WTC11 (cell line): ENCODE measurements at regions not wholly inside any gene's neighbourhood (a gene's known extent, or its start where the extent isn't known, plus 50 kb on each side); places are given as distances from the start of the nearest gene placed in this dataset.

ENCODE experiments used
- ATAC-seq: fragments of 200-7000 bp; cut with Tn5 transposase; 2 replicates; pipeline ENCODE4 v1.10.0; 2021; ENCODE audit warnings: mild to moderate bottlenecking, moderate library complexity
- CTCF ChIA-PET: fragments of 300-600 bp; sonication (Branson Sonifier 250); formaldehyde crosslinking; loops from one replicate; lab custom pipeline; 2021; ENCODE audit warnings: antibody characterized with exemption; lab: Charles Lee
- POLR2A ChIA-PET: fragments of 350-600 bp; sonication (Branson Sonifier 250); formaldehyde crosslinking; loops from one replicate; lab custom pipeline; 2021; ENCODE audit warnings: antibody characterized with exemption; lab: Charles Lee
- DNase-seq: peaks from one replicate; pipeline ENCODE4 v3.0.0; 2021; ENCODE audit warnings: low spot score
- H3K27ac Mint-ChIP-seq: 2 replicates; pipeline ENCODE4 v1.8.0; 2021; ENCODE audit warnings: mixed read lengths
- H3K27me3 Mint-ChIP-seq: 2 replicates; pipeline ENCODE4 v1.8.0; 2021; ENCODE audit warnings: low read depth, mild to moderate bottlenecking, moderate library complexity, mixed read lengths
- H3K36me3 Mint-ChIP-seq: 2 replicates; pipeline ENCODE4 v1.8.0; 2021; ENCODE audit warnings: mixed read lengths
- H3K4me1 Mint-ChIP-seq: 2 replicates; pipeline ENCODE4 v1.8.0; 2022; ENCODE audit warnings: mixed read lengths
- H3K4me3 Mint-ChIP-seq: 2 replicates; pipeline ENCODE4 v1.8.0; 2021; ENCODE audit warnings: mild to moderate bottlenecking, moderate library complexity, mixed read lengths
- H3K9me3 Mint-ChIP-seq: 2 replicates; pipeline ENCODE4 v1.8.0; 2021; ENCODE audit warnings: mixed read lengths
- ATF1 ChIP-seq: sonication (generic); formaldehyde crosslinking; IDR thresholded peaks from 2 replicates; pipeline ENCODE4 v1.8.1; 2023; ENCODE audit warnings: mild to moderate bottlenecking, moderate library complexity, missing genetic modification reagents
- FOXJ3 ChIP-seq: sonication (generic); formaldehyde crosslinking; IDR thresholded peaks from 2 replicates; pipeline ENCODE4 v1.9.0; 2021; ENCODE audit warnings: missing genetic modification reagents, mild to moderate bottlenecking, borderline replicate concordance
- FOXK1 ChIP-seq: sonication (generic); formaldehyde crosslinking; IDR thresholded peaks from 2 replicates; pipeline ENCODE4 v1.8.0; 2022; ENCODE audit warnings: mild to moderate bottlenecking, moderate library complexity, missing genetic modification reagents
- JUN ChIP-seq: sonication (generic); formaldehyde crosslinking; IDR thresholded peaks from 2 replicates; pipeline ENCODE4 v1.8.0; 2023; ENCODE audit warnings: mild to moderate bottlenecking, missing genetic modification reagents
- NR2C2 ChIP-seq: sonication (generic); formaldehyde crosslinking; IDR thresholded peaks from 2 replicates; pipeline ENCODE4 v1.8.0; 2022; ENCODE audit warnings: mild to moderate bottlenecking, missing genetic modification reagents
- PRRX2 ChIP-seq: fragments of 250-450 bp; sonication (Bioruptor Pico); IDR thresholded peaks from 2 replicates; pipeline ENCODE4 v1.8.0; 2021; ENCODE audit warnings: mild to moderate bottlenecking
- TEAD4 ChIP-seq: sonication (generic); formaldehyde crosslinking; IDR thresholded peaks from 2 replicates; pipeline ENCODE4 v1.8.0; 2022; ENCODE audit warnings: mild to moderate bottlenecking, missing genetic modification reagents
- ZNF138 ChIP-seq: sonication (generic); formaldehyde crosslinking; conservative IDR thresholded peaks from 2 replicates; pipeline ENCODE4 v1.8.1; 2022; ENCODE audit warnings: mild to moderate bottlenecking, moderate library complexity, missing genetic modification reagents
- TF ChIP-seq, protein P1 (sequence below): sonication (generic); formaldehyde crosslinking; IDR thresholded peaks from 2 replicates; pipeline ENCODE4 v1.8.1; 2023; ENCODE audit warnings: mild to moderate bottlenecking, missing genetic modification reagents
- TF ChIP-seq, protein P2 (sequence below): sonication (generic); formaldehyde crosslinking; IDR thresholded peaks from 2 replicates; pipeline ENCODE4 v1.8.0; 2022; ENCODE audit warnings: mild to moderate bottlenecking, missing genetic modification reagents
- TF ChIP-seq, protein P3 (sequence below): fragments of 250-450 bp; sonication (Bioruptor Pico); IDR thresholded peaks from 2 replicates; pipeline ENCODE4 v1.9.0; 2021; ENCODE audit warnings: mild to moderate bottlenecking
- TF ChIP-seq, protein P4 (sequence below): sonication (generic); formaldehyde crosslinking; IDR thresholded peaks from 2 replicates; pipeline ENCODE4 v1.8.1; 2023; ENCODE audit warnings: mild to moderate bottlenecking, missing genetic modification reagents
- TF ChIP-seq, protein P5 (sequence below): sonication (generic); formaldehyde crosslinking; IDR thresholded peaks from 2 replicates; pipeline ENCODE4 v1.8.1; 2022; ENCODE audit warnings: missing genetic modification reagents, borderline replicate concordance
- TF ChIP-seq, protein P6 (sequence below): fragments of 250-450 bp; sonication (Bioruptor Pico); conservative IDR thresholded peaks from 2 replicates; pipeline ENCODE4 v1.9.0; 2021; ENCODE audit warnings: mild to moderate bottlenecking
- TF ChIP-seq, protein P7 (sequence below): sonication (generic); formaldehyde crosslinking; IDR thresholded peaks from 2 replicates; pipeline ENCODE4 v1.8.0; 2023; ENCODE audit warnings: missing genetic modification reagents, mild to moderate bottlenecking, borderline replicate concordance

DNA sequence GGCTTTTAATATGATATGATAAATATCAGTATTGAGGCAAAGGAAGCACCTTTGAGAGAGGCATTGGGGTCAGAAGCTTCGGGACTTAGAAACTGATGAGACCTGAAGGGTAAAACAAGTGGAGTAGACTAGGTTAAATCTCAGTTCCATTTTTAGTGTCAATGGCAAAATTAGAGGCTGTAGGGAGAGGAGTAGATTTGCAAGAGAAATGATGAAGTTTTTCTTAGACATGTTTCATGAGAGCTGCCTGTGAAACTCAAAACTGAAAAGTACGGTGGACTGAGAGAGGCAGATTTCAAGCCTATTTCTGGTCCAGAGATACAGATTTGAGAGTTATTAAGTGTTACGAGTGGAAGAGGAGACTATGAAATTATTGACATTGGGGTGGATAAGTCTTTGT lies 278.5 kb downstream of the TAF11L14 start:
- no peak for DNase-seq
- no peaks in the 10 kb centered on the region for H3K36me3 Mint-ChIP-seq
- TF ChIP-seq FOXJ3: no peak
- no peak for TF ChIP-seq ZNF138 (CRISPR knock-in tag)
- TF ChIP-seq FOXK1: no peak
- POLR2A ChIA-PET: no interaction called here
- no peaks in the 10 kb centered on the region for H3K9me3 Mint-ChIP-seq
- CTCF ChIA-PET: no interaction called here
- H3K27me3 Mint-ChIP-seq: no peaks in the 10 kb centered on the region
- no peak overlapping the region for H3K4me3 Mint-ChIP-seq
- no peak overlapping the region for H3K27ac Mint-ChIP-seq
- H3K4me1 Mint-ChIP-seq: peaks cover 3% of the 10 kb centered on the region
- no peak for ATAC-seq

DNA sequence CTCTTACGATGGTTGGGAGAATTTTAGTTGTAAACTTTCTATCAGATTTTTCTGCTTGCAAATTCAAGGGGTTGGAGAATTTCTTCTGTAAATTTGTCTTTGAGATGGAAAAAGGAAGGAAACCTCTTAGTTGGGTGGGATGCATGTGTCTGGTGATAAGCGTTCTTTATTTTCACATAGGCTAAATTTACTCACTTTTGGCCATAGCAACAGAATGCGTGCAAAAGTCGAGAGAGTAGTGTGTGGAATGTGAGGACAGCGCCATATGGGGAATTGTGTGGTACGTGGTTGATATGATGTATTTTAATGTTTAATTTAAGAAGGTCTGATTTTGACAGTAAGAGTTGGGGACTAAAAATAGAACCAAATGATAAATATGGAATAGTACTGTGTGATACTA lies 282.2 kb downstream of the TAF11L14 start:
- POLR2A ChIA-PET: no interaction called here
- CTCF ChIA-PET: interaction anchor here (0.6 kb wide), 1 partner anchor 140 kb away, joined by 4 read pairs; no protein-coding TSS in a partner anchor
- Mint-ChIP-seq H3K27ac (no peak overlapping the region), H3K9me3 (no peaks in the 10 kb centered on the region; the same call in 1 of the 2 replicates), H3K27me3 (no peaks in the 10 kb centered on the region), H3K4me3 (no peak overlapping the region), H3K36me3 (no peaks in the 10 kb centered on the region), H3K4me1 (peaks cover 18% of the 10 kb centered on the region)
- TF ChIP-seq, protein P1, sequence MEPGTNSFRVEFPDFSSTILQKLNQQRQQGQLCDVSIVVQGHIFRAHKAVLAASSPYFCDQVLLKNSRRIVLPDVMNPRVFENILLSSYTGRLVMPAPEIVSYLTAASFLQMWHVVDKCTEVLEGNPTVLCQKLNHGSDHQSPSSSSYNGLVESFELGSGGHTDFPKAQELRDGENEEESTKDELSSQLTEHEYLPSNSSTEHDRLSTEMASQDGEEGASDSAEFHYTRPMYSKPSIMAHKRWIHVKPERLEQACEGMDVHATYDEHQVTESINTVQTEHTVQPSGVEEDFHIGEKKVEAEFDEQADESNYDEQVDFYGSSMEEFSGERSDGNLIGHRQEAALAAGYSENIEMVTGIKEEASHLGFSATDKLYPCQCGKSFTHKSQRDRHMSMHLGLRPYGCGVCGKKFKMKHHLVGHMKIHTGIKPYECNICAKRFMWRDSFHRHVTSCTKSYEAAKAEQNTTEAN (CRISPR knock-in tag): no peak
- TF ChIP-seq, protein P2, sequence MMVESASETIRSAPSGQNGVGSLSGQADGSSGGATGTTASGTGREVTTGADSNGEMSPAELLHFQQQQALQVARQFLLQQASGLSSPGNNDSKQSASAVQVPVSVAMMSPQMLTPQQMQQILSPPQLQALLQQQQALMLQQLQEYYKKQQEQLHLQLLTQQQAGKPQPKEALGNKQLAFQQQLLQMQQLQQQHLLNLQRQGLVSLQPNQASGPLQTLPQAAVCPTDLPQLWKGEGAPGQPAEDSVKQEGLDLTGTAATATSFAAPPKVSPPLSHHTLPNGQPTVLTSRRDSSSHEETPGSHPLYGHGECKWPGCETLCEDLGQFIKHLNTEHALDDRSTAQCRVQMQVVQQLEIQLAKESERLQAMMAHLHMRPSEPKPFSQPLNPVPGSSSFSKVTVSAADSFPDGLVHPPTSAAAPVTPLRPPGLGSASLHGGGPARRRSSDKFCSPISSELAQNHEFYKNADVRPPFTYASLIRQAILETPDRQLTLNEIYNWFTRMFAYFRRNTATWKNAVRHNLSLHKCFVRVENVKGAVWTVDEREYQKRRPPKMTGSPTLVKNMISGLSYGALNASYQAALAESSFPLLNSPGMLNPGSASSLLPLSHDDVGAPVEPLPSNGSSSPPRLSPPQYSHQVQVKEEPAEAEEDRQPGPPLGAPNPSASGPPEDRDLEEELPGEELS (CRISPR knock-in tag): no peak
- TF ChIP-seq JUN: no peak
- TF ChIP-seq TEAD4: no peak
- no peak for TF ChIP-seq NR2C2 (CRISPR knock-in tag)
- TF ChIP-seq, protein P3, sequence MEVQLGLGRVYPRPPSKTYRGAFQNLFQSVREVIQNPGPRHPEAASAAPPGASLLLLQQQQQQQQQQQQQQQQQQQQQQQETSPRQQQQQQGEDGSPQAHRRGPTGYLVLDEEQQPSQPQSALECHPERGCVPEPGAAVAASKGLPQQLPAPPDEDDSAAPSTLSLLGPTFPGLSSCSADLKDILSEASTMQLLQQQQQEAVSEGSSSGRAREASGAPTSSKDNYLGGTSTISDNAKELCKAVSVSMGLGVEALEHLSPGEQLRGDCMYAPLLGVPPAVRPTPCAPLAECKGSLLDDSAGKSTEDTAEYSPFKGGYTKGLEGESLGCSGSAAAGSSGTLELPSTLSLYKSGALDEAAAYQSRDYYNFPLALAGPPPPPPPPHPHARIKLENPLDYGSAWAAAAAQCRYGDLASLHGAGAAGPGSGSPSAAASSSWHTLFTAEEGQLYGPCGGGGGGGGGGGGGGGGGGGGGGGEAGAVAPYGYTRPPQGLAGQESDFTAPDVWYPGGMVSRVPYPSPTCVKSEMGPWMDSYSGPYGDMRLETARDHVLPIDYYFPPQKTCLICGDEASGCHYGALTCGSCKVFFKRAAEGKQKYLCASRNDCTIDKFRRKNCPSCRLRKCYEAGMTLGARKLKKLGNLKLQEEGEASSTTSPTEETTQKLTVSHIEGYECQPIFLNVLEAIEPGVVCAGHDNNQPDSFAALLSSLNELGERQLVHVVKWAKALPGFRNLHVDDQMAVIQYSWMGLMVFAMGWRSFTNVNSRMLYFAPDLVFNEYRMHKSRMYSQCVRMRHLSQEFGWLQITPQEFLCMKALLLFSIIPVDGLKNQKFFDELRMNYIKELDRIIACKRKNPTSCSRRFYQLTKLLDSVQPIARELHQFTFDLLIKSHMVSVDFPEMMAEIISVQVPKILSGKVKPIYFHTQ (CRISPR knock-in tag): no peak
- TF ChIP-seq, protein P4, sequence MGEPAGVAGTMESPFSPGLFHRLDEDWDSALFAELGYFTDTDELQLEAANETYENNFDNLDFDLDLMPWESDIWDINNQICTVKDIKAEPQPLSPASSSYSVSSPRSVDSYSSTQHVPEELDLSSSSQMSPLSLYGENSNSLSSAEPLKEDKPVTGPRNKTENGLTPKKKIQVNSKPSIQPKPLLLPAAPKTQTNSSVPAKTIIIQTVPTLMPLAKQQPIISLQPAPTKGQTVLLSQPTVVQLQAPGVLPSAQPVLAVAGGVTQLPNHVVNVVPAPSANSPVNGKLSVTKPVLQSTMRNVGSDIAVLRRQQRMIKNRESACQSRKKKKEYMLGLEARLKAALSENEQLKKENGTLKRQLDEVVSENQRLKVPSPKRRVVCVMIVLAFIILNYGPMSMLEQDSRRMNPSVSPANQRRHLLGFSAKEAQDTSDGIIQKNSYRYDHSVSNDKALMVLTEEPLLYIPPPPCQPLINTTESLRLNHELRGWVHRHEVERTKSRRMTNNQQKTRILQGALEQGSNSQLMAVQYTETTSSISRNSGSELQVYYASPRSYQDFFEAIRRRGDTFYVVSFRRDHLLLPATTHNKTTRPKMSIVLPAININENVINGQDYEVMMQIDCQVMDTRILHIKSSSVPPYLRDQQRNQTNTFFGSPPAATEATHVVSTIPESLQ: no peak
- TF ChIP-seq, protein P5, sequence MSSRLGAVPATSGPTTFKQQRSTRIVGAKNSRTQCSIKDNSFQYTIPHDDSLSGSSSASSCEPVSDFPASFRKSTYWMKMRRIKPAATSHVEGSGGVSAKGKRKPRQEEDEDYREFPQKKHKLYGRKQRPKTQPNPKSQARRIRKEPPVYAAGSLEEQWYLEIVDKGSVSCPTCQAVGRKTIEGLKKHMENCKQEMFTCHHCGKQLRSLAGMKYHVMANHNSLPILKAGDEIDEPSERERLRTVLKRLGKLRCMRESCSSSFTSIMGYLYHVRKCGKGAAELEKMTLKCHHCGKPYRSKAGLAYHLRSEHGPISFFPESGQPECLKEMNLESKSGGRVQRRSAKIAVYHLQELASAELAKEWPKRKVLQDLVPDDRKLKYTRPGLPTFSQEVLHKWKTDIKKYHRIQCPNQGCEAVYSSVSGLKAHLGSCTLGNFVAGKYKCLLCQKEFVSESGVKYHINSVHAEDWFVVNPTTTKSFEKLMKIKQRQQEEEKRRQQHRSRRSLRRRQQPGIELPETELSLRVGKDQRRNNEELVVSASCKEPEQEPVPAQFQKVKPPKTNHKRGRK: no peak
- ATAC-seq: no peak
- DNase-seq: no peak

DNA sequence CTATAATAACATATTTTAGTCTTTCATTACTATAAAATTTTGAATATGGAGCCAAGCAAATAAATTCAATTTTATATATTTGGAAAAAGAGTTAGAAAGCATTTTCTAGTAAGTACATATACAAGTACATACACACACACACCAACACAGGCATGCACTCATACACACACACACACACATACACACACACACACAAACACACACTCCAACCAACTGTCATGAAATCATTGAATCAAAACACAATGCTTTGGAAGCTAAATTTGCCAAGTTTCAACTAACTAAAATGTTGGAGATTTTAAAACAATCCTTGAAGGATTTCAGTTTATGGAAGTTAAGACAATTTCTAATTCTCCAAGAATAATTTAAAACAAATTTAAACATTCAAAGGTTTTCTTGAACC lies 283.2 kb downstream of the TAF11L14 start:
- H3K9me3 Mint-ChIP-seq: peaks cover 3% of the 10 kb centered on the region
- no peaks in the 10 kb centered on the region for H3K36me3 Mint-ChIP-seq
- CTCF ChIA-PET: no interaction called here
- H3K4me1 Mint-ChIP-seq: peaks cover 18% of the 10 kb centered on the region
- H3K4me3 Mint-ChIP-seq: no peak overlapping the region
- no peaks in the 10 kb centered on the region for H3K27me3 Mint-ChIP-seq
- H3K27ac Mint-ChIP-seq: no peak overlapping the region
- DNase-seq (no peak), ATAC-seq (no peak)
- POLR2A ChIA-PET: no interaction called here
- TF ChIP-seq PRRX2 (no peak), ATF1 (CRISPR knock-in tag) (no peak)
- TF ChIP-seq, protein P6, sequence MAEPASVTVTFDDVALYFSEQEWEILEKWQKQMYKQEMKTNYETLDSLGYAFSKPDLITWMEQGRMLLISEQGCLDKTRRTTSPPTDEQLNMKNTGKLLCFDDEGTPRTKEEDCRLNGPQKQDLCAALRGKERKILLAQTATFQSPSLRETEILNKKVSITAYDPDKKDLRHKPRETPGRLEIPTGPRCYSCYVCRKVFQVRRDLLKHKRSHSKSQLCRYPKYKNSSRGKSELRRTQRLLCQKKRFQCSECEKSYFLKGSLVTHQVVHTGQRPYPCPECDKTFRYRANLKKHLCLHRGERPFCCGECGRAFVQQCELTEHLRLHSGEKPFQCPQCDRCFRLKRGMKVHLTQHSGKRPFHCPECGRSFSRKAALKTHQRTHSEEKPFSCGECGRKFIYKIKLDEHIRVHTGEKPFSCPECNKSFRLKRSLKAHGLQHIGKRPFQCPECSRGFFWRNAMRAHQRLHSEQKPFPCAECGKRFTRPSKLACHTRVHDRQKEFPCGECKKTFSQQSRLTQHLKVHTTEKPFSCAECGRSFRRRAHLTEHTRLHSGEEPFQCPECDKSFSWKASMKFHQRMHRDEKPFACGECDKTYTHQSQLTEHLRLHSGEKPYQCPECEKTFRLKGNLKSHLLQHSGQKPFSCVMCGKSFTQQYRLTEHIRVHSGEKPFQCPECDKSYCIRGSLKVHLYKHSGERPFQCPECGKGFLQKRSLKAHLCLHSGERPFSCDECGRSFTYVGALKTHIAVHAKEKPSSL (CRISPR knock-in tag): no peak
- TF ChIP-seq, protein P7, sequence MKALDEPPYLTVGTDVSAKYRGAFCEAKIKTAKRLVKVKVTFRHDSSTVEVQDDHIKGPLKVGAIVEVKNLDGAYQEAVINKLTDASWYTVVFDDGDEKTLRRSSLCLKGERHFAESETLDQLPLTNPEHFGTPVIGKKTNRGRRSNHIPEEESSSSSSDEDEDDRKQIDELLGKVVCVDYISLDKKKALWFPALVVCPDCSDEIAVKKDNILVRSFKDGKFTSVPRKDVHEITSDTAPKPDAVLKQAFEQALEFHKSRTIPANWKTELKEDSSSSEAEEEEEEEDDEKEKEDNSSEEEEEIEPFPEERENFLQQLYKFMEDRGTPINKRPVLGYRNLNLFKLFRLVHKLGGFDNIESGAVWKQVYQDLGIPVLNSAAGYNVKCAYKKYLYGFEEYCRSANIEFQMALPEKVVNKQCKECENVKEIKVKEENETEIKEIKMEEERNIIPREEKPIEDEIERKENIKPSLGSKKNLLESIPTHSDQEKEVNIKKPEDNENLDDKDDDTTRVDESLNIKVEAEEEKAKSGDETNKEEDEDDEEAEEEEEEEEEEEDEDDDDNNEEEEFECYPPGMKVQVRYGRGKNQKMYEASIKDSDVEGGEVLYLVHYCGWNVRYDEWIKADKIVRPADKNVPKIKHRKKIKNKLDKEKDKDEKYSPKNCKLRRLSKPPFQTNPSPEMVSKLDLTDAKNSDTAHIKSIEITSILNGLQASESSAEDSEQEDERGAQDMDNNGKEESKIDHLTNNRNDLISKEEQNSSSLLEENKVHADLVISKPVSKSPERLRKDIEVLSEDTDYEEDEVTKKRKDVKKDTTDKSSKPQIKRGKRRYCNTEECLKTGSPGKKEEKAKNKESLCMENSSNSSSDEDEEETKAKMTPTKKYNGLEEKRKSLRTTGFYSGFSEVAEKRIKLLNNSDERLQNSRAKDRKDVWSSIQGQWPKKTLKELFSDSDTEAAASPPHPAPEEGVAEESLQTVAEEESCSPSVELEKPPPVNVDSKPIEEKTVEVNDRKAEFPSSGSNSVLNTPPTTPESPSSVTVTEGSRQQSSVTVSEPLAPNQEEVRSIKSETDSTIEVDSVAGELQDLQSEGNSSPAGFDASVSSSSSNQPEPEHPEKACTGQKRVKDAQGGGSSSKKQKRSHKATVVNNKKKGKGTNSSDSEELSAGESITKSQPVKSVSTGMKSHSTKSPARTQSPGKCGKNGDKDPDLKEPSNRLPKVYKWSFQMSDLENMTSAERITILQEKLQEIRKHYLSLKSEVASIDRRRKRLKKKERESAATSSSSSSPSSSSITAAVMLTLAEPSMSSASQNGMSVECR: no peak
